ENCODE measurements at regions not wholly inside any gene's neighbourhood (a gene's known extent, or its start where the extent isn't known, plus 50 kb on each side); places are given as distances from the start of the nearest gene placed in this dataset.

DNA sequence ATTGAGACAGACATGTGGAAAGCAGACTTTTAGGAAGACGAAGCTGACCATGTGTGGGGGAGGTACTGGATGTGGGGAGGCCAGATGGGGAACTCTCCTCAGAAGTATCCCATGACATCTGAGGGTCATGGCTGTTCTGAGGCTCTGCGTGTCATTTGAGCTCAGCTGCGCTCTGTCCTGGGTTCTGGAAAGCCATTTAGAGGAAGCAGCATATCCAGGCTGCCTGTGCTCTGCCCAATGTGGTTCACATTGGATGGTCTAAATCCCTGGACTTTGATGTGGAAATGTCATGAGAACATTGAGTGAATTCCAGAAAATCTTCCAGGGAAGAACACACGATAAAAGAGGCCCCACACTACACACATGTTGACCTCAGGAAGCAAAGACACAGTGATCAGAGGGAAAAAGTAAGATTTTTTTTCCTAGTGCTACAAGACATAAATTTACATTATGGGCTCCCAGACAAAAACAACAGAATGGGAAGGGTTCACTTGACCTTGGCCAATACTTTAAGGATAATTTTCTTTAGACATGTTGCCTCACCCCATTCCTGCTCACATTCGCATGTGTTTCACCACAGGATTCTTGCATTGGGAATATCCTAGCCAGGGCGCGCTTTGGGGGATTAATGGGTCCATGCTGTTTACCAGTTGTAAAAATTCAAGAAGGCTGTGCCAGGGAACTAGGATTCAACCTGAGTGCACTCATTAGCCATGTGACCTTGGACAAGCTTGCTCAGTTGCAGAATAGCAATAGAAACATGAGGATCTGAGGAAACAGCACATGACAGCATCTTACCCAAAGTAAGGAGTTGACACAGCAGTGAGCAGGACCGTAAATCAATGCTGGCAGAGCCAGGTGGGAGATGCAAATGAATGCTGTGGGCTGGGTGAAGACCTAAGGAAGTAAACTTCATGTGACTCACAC, 73.2 kb upstream of the C1QTNF7 start:
- DNase-seq, result no peak
- H3K9me3 ChIP-seq, result no peaks in the 10 kb centered on the region
- H3K4me3 ChIP-seq, result no peak overlapping the region
- H3K36me3 ChIP-seq, result no peaks in the 10 kb centered on the region
- no peaks in the 10 kb centered on the region for H3K27me3 ChIP-seq

DNA sequence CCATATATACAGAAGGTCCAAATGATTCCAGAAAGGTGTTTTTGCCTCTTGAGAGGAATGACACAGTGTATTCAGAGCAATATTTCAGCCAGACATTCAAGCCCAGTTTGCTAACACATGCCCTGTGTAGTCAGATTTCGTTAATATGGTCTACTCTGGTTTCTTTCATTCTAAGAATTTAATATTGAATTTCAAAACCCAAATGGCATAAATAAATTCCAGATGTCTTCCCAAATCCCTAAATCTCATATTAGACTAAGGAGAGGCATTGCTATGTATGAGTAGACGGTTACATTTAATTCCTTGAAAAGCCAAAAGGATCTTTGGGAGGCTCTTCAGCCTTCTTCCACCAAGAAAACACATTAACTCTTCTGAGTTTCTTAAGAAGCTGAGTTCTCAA, 66.3 kb upstream of the C1QTNF7 start:
- no peaks in the 10 kb centered on the region for H3K27me3 ChIP-seq
- no peak for DNase-seq
- no peaks in the 10 kb centered on the region for H3K9me3 ChIP-seq
- H3K36me3 ChIP-seq, result no peaks in the 10 kb centered on the region
- H3K4me3 ChIP-seq, result no peak overlapping the region

DNA sequence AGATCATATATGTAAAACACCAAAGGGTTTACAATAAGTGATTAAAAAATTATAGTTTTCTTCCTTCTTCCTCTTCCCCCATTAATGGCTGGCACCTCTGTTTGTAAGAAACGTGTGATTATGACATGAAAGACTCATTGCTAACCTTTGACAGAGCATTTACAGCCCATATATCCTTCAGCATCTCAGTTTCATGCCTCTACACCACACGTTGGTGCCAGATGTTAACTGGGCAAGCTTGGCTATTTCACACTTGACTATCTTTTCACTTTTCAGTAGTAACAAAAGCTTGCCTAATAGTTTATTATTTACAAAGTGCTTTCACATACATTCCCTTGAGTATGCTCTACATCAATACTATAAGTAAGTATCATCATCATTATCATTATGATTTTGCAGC, 65.3 kb upstream of the C1QTNF7 start:
- Histone ChIP-seq H3K36me3 (no peaks in the 10 kb centered on the region), H3K9me3 (no peaks in the 10 kb centered on the region), H3K27me3 (no peaks in the 10 kb centered on the region), H3K4me3 (no peak overlapping the region)
- DNase-seq, result no peak

GRCh38 chr4:15364183-15364582, 63.6 kb upstream of the C1QTNF7 start:
- H3K4me3 ChIP-seq, result no peak overlapping the region
- H3K27me3 ChIP-seq, result no peaks in the 10 kb centered on the region
- H3K36me3 ChIP-seq, result no peaks in the 10 kb centered on the region
- no peak for DNase-seq
- H3K9me3 ChIP-seq, result no peaks in the 10 kb centered on the region

DNA sequence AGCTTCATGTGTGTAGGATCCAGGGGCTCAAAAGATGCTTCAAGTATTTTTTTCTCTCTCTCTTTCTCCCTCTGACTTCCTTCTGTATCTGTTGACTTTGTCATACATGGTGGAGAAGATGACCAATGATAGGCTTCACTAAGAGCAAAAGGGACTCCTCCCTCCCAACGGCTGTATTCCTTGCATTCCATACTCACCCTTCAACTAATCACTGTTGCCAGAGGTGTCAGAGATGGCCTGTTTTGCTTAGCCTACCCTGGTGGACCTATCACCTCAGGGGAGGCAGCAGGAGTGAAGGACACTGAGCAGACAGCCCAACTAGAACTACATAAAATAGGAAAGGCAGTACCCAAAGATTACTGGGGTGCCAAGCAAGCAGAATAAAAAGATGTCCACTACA, 62.2 kb upstream of the C1QTNF7 start:
- no peaks in the 10 kb centered on the region for H3K27me3 ChIP-seq

DNA sequence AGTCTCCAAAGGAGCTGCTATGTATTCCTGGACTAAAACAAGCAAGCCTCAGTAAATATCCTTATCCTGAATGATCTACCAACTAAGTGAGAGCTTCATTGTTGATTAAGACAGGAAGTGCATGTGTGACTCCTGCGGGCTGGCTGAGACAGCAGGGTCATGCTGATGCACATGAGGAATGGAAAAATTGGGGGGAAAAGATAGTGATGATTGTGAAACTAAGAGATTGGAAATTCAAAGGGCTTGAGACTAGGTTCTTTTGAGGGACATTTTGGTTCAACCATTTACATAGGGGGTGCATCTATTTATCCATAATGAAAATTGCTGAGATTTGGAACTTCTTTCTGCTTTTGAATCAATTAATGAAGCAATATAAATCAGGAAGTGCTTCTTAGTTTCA, 61.1 kb upstream of the C1QTNF7 start:
- no peaks in the 10 kb centered on the region for H3K36me3 ChIP-seq
- no peaks in the 10 kb centered on the region for H3K27me3 ChIP-seq
- no peak for DNase-seq
- H3K4me3 ChIP-seq, result no peak overlapping the region
- no peaks in the 10 kb centered on the region for H3K9me3 ChIP-seq

More for the DNA sequence above, 62.2 kb upstream of the C1QTNF7 start:
- Histone ChIP-seq H3K4me3 (no peak overlapping the region), H3K9me3 (no peaks in the 10 kb centered on the region), H3K36me3 (no peaks in the 10 kb centered on the region)
- no peak for DNase-seq

DNA sequence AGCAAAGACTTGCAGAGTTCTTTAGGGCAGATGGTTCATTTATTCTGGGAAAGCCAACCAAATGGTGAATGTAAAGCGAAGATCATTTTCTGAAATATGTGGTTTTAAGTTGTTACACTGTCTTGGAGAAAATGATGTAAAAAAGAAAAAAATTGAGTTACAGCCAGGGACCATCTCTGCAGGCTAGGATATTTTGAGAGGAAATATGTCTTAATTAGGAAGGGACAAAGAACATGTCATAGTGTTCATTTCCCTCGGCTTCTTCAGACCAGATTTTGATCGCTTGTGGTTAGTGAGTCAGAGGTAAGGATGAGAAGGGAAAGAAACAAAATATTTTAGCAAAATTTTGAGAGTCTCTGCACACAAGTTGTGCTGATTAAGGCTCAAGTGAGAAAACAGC, 59.0 kb upstream of the C1QTNF7 start:
- no peaks in the 10 kb centered on the region for H3K27me3 ChIP-seq
- H3K4me3 ChIP-seq, result no peak overlapping the region
- no peak for DNase-seq
- H3K36me3 ChIP-seq, result no peaks in the 10 kb centered on the region
- H3K9me3 ChIP-seq, result no peaks in the 10 kb centered on the region

DNA sequence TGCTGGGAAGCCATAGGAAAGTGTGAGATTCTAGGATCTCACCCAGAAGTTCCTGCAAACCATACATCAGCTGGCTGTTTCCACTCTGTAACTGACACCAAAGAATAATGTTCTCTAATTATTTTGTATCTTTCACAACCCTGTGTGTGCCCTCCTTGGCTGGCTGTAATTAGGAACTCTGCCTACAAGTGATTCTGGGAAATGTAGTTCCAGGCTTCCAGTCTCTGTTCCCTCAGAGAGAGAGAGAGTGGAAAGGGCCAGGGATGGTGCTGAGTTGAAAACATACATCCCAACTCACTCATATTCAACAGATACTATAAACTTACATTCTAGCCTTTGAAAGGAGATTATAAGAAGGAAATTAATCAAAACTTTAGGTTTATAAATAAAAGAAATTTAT, 57.5 kb upstream of the C1QTNF7 start:
- H3K27me3 ChIP-seq, result no peaks in the 10 kb centered on the region
- no peak overlapping the region for H3K4me3 ChIP-seq
- no peaks in the 10 kb centered on the region for H3K36me3 ChIP-seq
- DNase-seq, result no peak
- H3K9me3 ChIP-seq, result no peaks in the 10 kb centered on the region

- no peak for DNase-seq
- Histone ChIP-seq H3K36me3 (no peaks in the 10 kb centered on the region), H3K4me3 (no peak overlapping the region), H3K9me3 (no peaks in the 10 kb centered on the region), H3K27me3 (no peaks in the 10 kb centered on the region)
Observed at GRCh38 chr4:15373363-15373762, 54.5 kb upstream of the C1QTNF7 start.

DNA sequence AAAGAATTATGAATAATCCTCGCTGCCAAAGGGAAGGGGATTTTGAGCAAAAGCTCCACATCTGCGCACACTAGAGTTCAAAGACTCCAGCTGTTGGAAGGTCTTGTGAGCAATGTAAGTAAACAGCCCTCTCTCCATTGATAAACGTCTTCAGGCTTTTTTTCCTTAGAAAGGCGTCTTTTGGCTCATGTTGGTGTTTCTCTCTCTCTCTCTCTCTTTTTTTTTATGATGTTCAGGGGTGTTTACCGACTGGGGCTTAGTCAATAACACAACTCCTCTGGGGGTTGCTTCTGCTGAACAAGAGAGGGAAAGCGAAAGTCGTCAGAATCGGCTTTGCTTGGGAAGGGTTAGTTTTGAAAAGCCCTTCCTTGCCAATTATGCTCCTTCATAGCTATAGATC, 53.2 kb upstream of the C1QTNF7 start:
- H3K9me3 ChIP-seq, result no peaks in the 10 kb centered on the region
- H3K36me3 ChIP-seq, result no peaks in the 10 kb centered on the region
- H3K4me3 ChIP-seq, result no peak overlapping the region
- H3K27me3 ChIP-seq, result no peaks in the 10 kb centered on the region
- DNase-seq, result no peak

- DNase-seq, result no peak
- no peaks in the 10 kb centered on the region for H3K27me3 ChIP-seq
- no peak overlapping the region for H3K4me3 ChIP-seq
- H3K36me3 ChIP-seq, result no peaks in the 10 kb centered on the region
- no peaks in the 10 kb centered on the region for H3K9me3 ChIP-seq
Observed at GRCh38 chr4:15375667-15376066, 52.2 kb upstream of the C1QTNF7 start.

DNA sequence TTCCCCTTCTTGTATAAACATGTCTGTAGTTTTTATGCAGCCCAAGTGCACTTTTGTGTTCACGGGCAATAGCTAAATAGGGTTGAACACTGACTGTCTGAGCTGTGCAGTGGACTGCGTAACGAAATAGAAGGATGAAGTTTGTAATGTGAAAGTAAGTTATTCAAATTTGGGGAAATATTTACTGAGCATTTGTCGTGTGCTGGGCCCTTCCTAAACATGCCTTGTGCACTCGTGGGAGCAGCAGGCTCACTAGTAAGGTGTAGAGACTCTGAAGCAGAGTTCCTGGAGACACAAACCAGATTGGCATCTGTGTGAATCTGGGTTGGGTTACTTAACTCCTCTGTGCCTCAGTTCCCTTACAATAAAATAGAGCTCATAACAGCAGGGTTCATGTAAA, 51.7 kb upstream of the C1QTNF7 start:
- Histone ChIP-seq H3K36me3 (no peaks in the 10 kb centered on the region), H3K4me3 (no peak overlapping the region), H3K27me3 (no peaks in the 10 kb centered on the region), H3K9me3 (no peaks in the 10 kb centered on the region)
- DNase-seq, result no peak

GRCh38 chr4:15376594-15376993, 51.2 kb upstream of the C1QTNF7 start:
- DNase-seq, result no peak
- no peaks in the 10 kb centered on the region for H3K27me3 ChIP-seq
- no peaks in the 10 kb centered on the region for H3K36me3 ChIP-seq
- no peaks in the 10 kb centered on the region for H3K9me3 ChIP-seq
- no peak overlapping the region for H3K4me3 ChIP-seq

All from MG63 (cell line).